GM18907 (cell line): ENCODE measurements at regions not wholly inside any gene's neighbourhood (a gene's known extent, or its start where the extent isn't known, plus 50 kb on each side); places are given as distances from the start of the nearest gene placed in this dataset.
"Not testable (repeated sequence)": the region's sequence is repeated elsewhere in the genome, so short reads cannot be mapped to it uniquely, and the experiment has no call there.

Experiments used
- ATAC-seq: cut with Tn5 transposase; IDR thresholded peaks from one replicate; pipeline ENCODE4 v1.9.1; 2021; ENCODE audit warnings: mild to moderate bottlenecking, moderate library complexity; ENCODE audit not compliant: unreplicated experiment

- ATAC-seq: not testable (repeated sequence)
These were observed 185.5 kb downstream of the ANXA1 start for GRCh38 chr9:73337182-73337581.

GRCh38 chr9:73344060-73344459 is 192.4 kb downstream of the ANXA1 start:
- no peak for ATAC-seq

- ATAC-seq: no peak
These were observed 195.5 kb downstream of the ANXA1 start for GRCh38 chr9:73347123-73347522.

GRCh38 chr9:73347720-73348119 is 196.1 kb downstream of the ANXA1 start:
- no peak for ATAC-seq

- ATAC-seq: no peak
These were observed 196.8 kb downstream of the ANXA1 start for GRCh38 chr9:73348471-73348870.

GRCh38 chr9:73349476-73349875 is 197.8 kb downstream of the ANXA1 start:
- ATAC-seq: no peak

GRCh38 chr9:73357607-73358006 is 205.9 kb downstream of the ANXA1 start:
- no peak for ATAC-seq

GRCh38 chr9:73370053-73370452 is 218.4 kb downstream of the ANXA1 start:
- ATAC-seq: no peak

GRCh38 chr9:73371801-73372200 is 220.1 kb downstream of the ANXA1 start:
- ATAC-seq: no peak

- ATAC-seq: no peak
These were observed 228.7 kb downstream of the ANXA1 start for GRCh38 chr9:73380411-73380810.

GRCh38 chr9:73402081-73403028 is 250.7 kb downstream of the ANXA1 start:
- no peak for ATAC-seq

GRCh38 chr9:73411494-73411893 is 259.8 kb downstream of the ANXA1 start:
- ATAC-seq: no peak

GRCh38 chr9:73412874-73413273 is 261.2 kb downstream of the ANXA1 start:
- ATAC-seq: no peak

GRCh38 chr9:73423891-73424290 is 272.2 kb downstream of the ANXA1 start:
- ATAC-seq: no peak

GRCh38 chr9:73426269-73426668 is 274.6 kb downstream of the ANXA1 start:
- no peak for ATAC-seq

- no peak for ATAC-seq
These were observed 283.2 kb downstream of the ANXA1 start for GRCh38 chr9:73434826-73435225.

- peak; percentile 74 for ATAC-seq
These were observed 286.1 kb downstream of the ANXA1 start for GRCh38 chr9:73437758-73438157.

GRCh38 chr9:73439839-73440238 is 288.2 kb downstream of the ANXA1 start:
- not testable (repeated sequence) for ATAC-seq

- no peak for ATAC-seq
These were observed 289.6 kb downstream of the ANXA1 start for GRCh38 chr9:73441223-73441622.

GRCh38 chr9:73441890-73442818 is 290.5 kb downstream of the ANXA1 start:
- no peak for ATAC-seq

- no peak for ATAC-seq
These were observed 293.2 kb downstream of the ANXA1 start for GRCh38 chr9:73444821-73445220.

GRCh38 chr9:73445384-73445783 is 293.7 kb downstream of the ANXA1 start:
- ATAC-seq: not testable (repeated sequence)
